Neural progenitor cell (in vitro differentiated cells): ENCODE measurements at regions not wholly inside any gene's neighbourhood (a gene's known extent, or its start where the extent isn't known, plus 50 kb on each side); places are given as distances from the start of the nearest gene placed in this dataset.

Experiments
- DNase-seq: peaks from one replicate; pipeline ENCODE4 v3.0.0-alpha.2; 2016; ENCODE audit warnings: low spot score
- H2AFZ ChIP-seq: fragments of 200-600 bp; sonication (generic); replicated peaks from 2 replicates; pipeline ENCODE4 v1.6.1; 2016; ENCODE audit warnings: antibody characterized with exemption
- H3F3A ChIP-seq: fragments of 200-600 bp; sonication (generic); 2 replicates; pipeline ENCODE4 v1.6.1; 2016; ENCODE audit warnings: antibody characterized with exemption, low read depth
- H3K27ac ChIP-seq: fragments of 200-600 bp; sonication (generic); 2 replicates; pipeline ENCODE4 v1.5.1; 2016; ENCODE audit warnings: mild to moderate bottlenecking
- H3K27me3 ChIP-seq: fragments of 200-600 bp; sonication (generic); 2 replicates; pipeline ENCODE4 v1.6.1; 2016; ENCODE audit warnings: mild to moderate bottlenecking, moderate library complexity
- H3K36me3 ChIP-seq: fragments of 200-600 bp; sonication (generic); 2 replicates; pipeline ENCODE4 v1.5.1; 2016
- H3K4me1 ChIP-seq: fragments of 200-600 bp; sonication (generic); 2 replicates; pipeline ENCODE4 v1.6.1; 2016; ENCODE audit warnings: mixed run types
- H3K4me2 ChIP-seq: fragments of 200-600 bp; sonication (generic); 2 replicates; pipeline ENCODE4 v1.6.1; 2016
- H3K4me3 ChIP-seq: fragments of 200-600 bp; sonication (generic); 2 replicates; pipeline ENCODE4 v1.5.1; 2016
- H3K79me2 ChIP-seq: fragments of 200-600 bp; sonication (generic); 2 replicates; pipeline ENCODE4 v1.6.1; 2016; ENCODE audit warnings: low read depth
- H3K9ac ChIP-seq: fragments of 200-600 bp; sonication (generic); 2 replicates; pipeline ENCODE4 v1.6.1; 2016
- H3K9me3 ChIP-seq: fragments of 200-600 bp; sonication (generic); 2 replicates; pipeline ENCODE4 v1.5.1; 2016; ENCODE audit warnings: low read depth
- H4K20me1 ChIP-seq: fragments of 200-600 bp; sonication (generic); 2 replicates; pipeline ENCODE4 v1.6.1; 2016; ENCODE audit warnings: low read depth
- H3K27ac Mint-ChIP-seq: 3 replicates; pipeline ENCODE4 v1.8.0; 2021; ENCODE audit warnings: mixed read lengths
- H3K27me3 Mint-ChIP-seq: 2 replicates; pipeline ENCODE4 v1.8.0; 2022; ENCODE audit warnings: low read depth, mild to moderate bottlenecking, inconsistent platforms, moderate library complexity, mixed read lengths; ENCODE audit not compliant: insufficient read depth
- H3K36me3 Mint-ChIP-seq: 3 replicates; pipeline ENCODE4 v1.8.0; 2021; ENCODE audit warnings: mixed read lengths
- H3K4me1 Mint-ChIP-seq: 3 replicates; pipeline ENCODE4 v1.8.0; 2021; ENCODE audit warnings: mixed read lengths
- H3K4me3 Mint-ChIP-seq: 3 replicates; pipeline ENCODE4 v1.8.0; 2021; ENCODE audit warnings: mild to moderate bottlenecking, moderate library complexity, mixed read lengths
- H3K9me3 Mint-ChIP-seq: 3 replicates; pipeline ENCODE4 v1.8.0; 2020; ENCODE audit warnings: mixed read lengths
- CTCF ChIP-seq: fragments of 200-600 bp; sonication (generic); IDR thresholded peaks from 2 replicates; pipeline ENCODE4 v1.5.1; 2017; ENCODE audit warnings: antibody characterized with exemption, mild to moderate bottlenecking
- EZH2 ChIP-seq: fragments of 200-600 bp; sonication (generic); IDR thresholded peaks from 2 replicates; pipeline ENCODE4 v1.6.1; 2017; ENCODE audit warnings: antibody characterized with exemption, mild to moderate bottlenecking, moderate library complexity
- EZH2phosphoT487 ChIP-seq: fragments of 200-600 bp; sonication (generic); IDR thresholded peaks from 2 replicates; pipeline ENCODE4 v1.6.1; 2017; ENCODE audit warnings: antibody characterized with exemption

DNA sequence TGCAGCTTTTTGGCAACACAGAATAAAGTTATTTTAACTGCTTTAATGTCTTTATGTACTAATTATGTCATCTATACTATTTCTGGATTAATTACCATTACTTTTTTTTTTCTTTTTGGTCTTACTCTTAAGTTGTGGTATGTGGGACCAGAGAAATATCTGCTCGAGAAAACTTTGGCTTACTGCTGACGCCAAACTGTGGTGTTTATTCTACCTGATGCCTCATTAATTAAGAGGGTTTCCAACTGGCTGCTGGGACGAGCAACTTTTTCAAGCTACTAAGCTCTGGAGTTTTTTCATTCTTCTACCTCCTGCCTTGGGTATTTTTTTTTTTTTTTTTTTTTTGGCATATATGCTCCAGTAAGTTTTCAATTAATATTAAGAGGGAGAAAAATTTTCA lies 1257.5 kb downstream of the FSCB start:
- H3F3A ChIP-seq, result no peaks in the 10 kb centered on the region
- no peaks in the 10 kb centered on the region for H3K4me1 ChIP-seq
- H2AFZ ChIP-seq, result no peak overlapping the region
- H3K4me3 ChIP-seq, result no peak overlapping the region
- Mint-ChIP-seq H3K36me3 (no peaks in the 10 kb centered on the region), H3K27ac (no peak overlapping the region), H3K4me3 (no peak overlapping the region), H3K4me1 (no peaks in the 10 kb centered on the region), H3K27me3 (no peaks in the 10 kb centered on the region), H3K9me3 (no peaks in the 10 kb centered on the region)
- H3K27ac ChIP-seq, result no peak overlapping the region
- no peaks in the 10 kb centered on the region for H3K79me2 ChIP-seq
- H3K4me2 ChIP-seq, result no peak overlapping the region
- H3K9ac ChIP-seq, result no peak overlapping the region
- H3K9me3 ChIP-seq, result no peaks in the 10 kb centered on the region
- TF ChIP-seq EZH2phosphoT487 (no peak), CTCF (no peak), EZH2 (no peak)
- no peaks in the 10 kb centered on the region for H3K36me3 ChIP-seq
- H3K27me3 ChIP-seq, result no peaks in the 10 kb centered on the region
- no peaks in the 10 kb centered on the region for H4K20me1 ChIP-seq
- no peak for DNase-seq

- Histone ChIP-seq H3K36me3 (no peaks in the 10 kb centered on the region), H3K4me2 (no peak overlapping the region), H3K9me3 (no peaks in the 10 kb centered on the region), H2AFZ (no peak overlapping the region), H3F3A (no peaks in the 10 kb centered on the region), H3K4me1 (no peaks in the 10 kb centered on the region), H3K27ac (no peak overlapping the region), H3K79me2 (no peaks in the 10 kb centered on the region), H3K4me3 (no peak overlapping the region), H3K9ac (no peak overlapping the region), H4K20me1 (no peaks in the 10 kb centered on the region), H3K27me3 (no peaks in the 10 kb centered on the region)
- no peaks in the 10 kb centered on the region for H3K4me1 Mint-ChIP-seq
- H3K27ac Mint-ChIP-seq, result no peak overlapping the region
- no peak for TF ChIP-seq EZH2
- no peak for TF ChIP-seq CTCF
- no peak for TF ChIP-seq EZH2phosphoT487
- no peak for DNase-seq
- no peaks in the 10 kb centered on the region for H3K9me3 Mint-ChIP-seq
- H3K27me3 Mint-ChIP-seq, result no peaks in the 10 kb centered on the region
- no peak overlapping the region for H3K4me3 Mint-ChIP-seq
- no peaks in the 10 kb centered on the region for H3K36me3 Mint-ChIP-seq
Observed at GRCh38 chr14:43249116-43249515, 1258.0 kb downstream of the FSCB start.

GRCh38 chr14:43247877-43248276 lies 1259.2 kb downstream of the FSCB start:
- H3K27ac ChIP-seq, result no peak overlapping the region
- H3K79me2 ChIP-seq, result no peaks in the 10 kb centered on the region
- no peak for DNase-seq
- H3K9me3 Mint-ChIP-seq, result no peaks in the 10 kb centered on the region
- H3K9ac ChIP-seq, result no peak overlapping the region
- H4K20me1 ChIP-seq, result no peaks in the 10 kb centered on the region
- H3K4me1 ChIP-seq, result no peaks in the 10 kb centered on the region
- H3K36me3 ChIP-seq, result no peaks in the 10 kb centered on the region
- H3K4me1 Mint-ChIP-seq, result no peaks in the 10 kb centered on the region
- H2AFZ ChIP-seq, result no peak overlapping the region
- no peak overlapping the region for H3K4me2 ChIP-seq
- no peaks in the 10 kb centered on the region for H3F3A ChIP-seq
- no peak overlapping the region for H3K27ac Mint-ChIP-seq
- H3K36me3 Mint-ChIP-seq, result no peaks in the 10 kb centered on the region
- H3K9me3 ChIP-seq, result no peaks in the 10 kb centered on the region
- H3K4me3 ChIP-seq, result no peak overlapping the region
- H3K27me3 ChIP-seq, result no peaks in the 10 kb centered on the region
- TF ChIP-seq EZH2 (no peak), CTCF (no peak), EZH2phosphoT487 (no peak)
- H3K27me3 Mint-ChIP-seq, result no peaks in the 10 kb centered on the region
- no peak overlapping the region for H3K4me3 Mint-ChIP-seq

DNA sequence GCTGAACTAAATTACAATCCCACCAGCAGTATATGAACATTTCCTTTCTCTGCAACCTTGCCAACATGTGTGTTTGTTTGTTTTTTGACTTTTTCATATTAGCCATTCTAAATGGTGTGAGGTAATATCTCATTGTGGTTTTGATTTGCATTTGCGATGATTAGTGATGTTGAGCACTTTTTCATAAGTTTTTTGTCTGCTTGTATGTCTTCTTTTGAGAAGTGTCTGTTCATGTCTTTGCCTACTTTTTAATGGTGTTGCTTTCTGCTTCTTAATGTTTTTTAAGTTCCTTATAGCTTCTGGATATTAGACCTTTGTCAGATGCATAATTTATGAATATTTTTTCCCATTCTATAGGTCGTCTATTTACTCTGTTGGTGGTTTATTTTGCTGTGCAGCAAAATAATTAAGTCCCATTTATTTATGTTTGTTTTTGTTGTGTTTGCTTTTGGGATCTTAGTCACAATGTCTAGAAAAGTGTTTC lies 1262.9 kb downstream of the FSCB start:
- Histone ChIP-seq H3F3A (no peaks in the 10 kb centered on the region), H3K9ac (no peak overlapping the region), H3K79me2 (no peaks in the 10 kb centered on the region), H3K4me2 (no peak overlapping the region), H4K20me1 (no peaks in the 10 kb centered on the region), H3K4me1 (no peaks in the 10 kb centered on the region), H2AFZ (no peak overlapping the region), H3K27me3 (no peaks in the 10 kb centered on the region), H3K9me3 (no peaks in the 10 kb centered on the region), H3K4me3 (no peak overlapping the region), H3K27ac (no peak overlapping the region), H3K36me3 (no peaks in the 10 kb centered on the region)
- Mint-ChIP-seq H3K9me3 (no peaks in the 10 kb centered on the region), H3K36me3 (no peaks in the 10 kb centered on the region), H3K4me1 (no peaks in the 10 kb centered on the region), H3K27ac (no peak overlapping the region), H3K27me3 (no peaks in the 10 kb centered on the region), H3K4me3 (no peak overlapping the region)
- no peak for DNase-seq
- TF ChIP-seq CTCF, result no peak
- TF ChIP-seq EZH2, result no peak
- no peak for TF ChIP-seq EZH2phosphoT487
